LNCaP clone FGC (cell line): ENCODE measurements at regions not wholly inside any gene's neighbourhood (a gene's known extent, or its start where the extent isn't known, plus 50 kb on each side); places are given as distances from the start of the nearest gene placed in this dataset.

Experiments used
- DNase-seq: peaks from one replicate; pipeline ENCODE4 v3.0.0-alpha.2; 2011; ENCODE audit warnings: low read depth
- H3K4me3 ChIP-seq: 2 replicates; pipeline ENCODE4 v1.5.1; 2011; ENCODE audit warnings: mild to moderate bottlenecking, low read depth, low read length, control low read depth
- TF ChIP-seq, protein P1 (sequence below): IDR thresholded peaks from 2 replicates; pipeline ENCODE4 v1.5.1; 2012; ENCODE audit warnings: mild to moderate bottlenecking; ENCODE audit not compliant: control insufficient read depth, insufficient read depth; ENCODE audit errors: extremely low read depth

DNA sequence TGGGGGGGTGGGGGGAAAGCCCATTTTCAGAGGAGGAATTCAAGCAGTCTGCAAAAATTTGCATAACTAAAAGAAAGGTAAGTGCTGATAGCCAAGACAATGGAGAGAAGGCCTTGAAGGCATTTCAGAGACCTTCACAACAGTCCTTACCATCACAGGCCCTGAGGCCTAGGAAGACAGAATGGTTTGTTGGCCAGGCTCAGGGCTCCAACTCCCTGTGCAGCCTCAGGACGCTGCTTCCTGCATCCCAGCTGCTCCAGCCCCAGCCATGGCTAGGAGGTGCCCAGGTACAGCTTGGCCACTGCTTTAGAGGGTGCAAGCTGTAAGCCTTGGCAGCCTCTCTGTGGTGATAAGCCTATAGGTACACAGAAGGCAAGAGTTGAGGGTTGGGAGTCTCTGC is 571.6 kb downstream of the MATN1 start:
- DNase-seq = no peak
- H3K4me3 ChIP-seq = no peak overlapping the region
- TF ChIP-seq, protein P1, sequence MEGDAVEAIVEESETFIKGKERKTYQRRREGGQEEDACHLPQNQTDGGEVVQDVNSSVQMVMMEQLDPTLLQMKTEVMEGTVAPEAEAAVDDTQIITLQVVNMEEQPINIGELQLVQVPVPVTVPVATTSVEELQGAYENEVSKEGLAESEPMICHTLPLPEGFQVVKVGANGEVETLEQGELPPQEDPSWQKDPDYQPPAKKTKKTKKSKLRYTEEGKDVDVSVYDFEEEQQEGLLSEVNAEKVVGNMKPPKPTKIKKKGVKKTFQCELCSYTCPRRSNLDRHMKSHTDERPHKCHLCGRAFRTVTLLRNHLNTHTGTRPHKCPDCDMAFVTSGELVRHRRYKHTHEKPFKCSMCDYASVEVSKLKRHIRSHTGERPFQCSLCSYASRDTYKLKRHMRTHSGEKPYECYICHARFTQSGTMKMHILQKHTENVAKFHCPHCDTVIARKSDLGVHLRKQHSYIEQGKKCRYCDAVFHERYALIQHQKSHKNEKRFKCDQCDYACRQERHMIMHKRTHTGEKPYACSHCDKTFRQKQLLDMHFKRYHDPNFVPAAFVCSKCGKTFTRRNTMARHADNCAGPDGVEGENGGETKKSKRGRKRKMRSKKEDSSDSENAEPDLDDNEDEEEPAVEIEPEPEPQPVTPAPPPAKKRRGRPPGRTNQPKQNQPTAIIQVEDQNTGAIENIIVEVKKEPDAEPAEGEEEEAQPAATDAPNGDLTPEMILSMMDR = no peak

DNA sequence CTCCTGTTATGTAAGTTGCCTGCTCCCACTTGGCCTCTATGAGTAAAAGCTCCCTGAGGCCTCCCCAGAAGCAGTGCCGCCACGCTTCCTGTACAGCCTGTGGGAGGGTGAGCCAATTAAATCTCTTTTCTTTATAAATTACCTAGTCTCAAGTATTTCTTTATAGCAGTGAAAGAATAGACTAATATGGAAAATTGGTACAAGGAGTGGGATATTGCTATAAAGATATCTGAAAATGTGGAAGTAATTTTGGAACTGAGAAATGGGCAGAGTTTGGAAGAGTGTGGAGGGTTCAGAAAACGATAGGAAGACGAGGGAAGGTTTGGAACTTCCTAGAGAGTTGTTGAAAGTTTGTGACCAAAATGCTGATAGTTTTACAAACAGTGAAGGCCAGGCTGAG is 572.3 kb downstream of the MATN1 start:
- TF ChIP-seq, protein P1 = no peak
- no peak overlapping the region for H3K4me3 ChIP-seq
- DNase-seq = no peak

DNA sequence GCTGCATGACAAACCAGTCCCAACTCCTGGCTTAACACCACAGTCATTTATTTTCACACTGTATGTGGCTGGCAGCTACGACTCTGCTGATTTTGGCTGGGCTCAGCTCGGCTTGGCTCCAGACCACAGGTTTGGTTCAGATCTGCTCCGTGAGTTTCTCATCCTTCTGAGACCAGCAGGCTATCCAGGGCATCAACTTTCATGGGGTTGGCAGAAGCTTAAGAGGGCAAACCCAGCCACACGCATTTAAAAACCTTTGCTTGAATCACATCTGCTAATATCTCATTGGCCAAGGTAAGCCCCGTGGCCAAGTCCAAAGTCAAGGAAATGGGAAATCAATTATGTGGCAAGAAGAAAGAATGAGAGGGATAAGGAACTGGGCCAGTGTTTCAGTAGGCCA is 574.2 kb downstream of the MATN1 start:
- H3K4me3 ChIP-seq = no peak overlapping the region
- no peak for DNase-seq
- TF ChIP-seq, protein P1 = no peak

DNA sequence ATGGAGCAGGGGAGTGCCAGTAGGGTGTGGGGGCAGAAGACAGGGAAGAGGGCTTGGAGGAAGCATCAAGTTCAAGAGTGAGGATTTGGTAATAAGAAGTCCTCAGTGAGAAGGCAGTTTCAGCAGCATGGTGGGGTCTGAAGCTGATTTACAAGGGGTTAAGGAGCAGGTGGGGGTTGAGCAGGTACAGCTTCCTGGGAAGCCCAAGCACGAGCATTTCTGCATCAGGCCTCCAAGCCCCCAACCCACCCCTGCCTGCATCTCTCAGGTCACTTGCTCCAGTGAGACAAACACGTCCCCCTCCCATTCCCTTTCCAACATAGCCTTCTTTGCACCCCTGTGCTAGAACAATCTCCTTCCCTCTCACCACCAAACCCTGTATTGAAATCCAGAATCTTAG is 574.7 kb downstream of the MATN1 start:
- H3K4me3 ChIP-seq = no peak overlapping the region
- DNase-seq = no peak
- TF ChIP-seq, protein P1 = no peak

DNA sequence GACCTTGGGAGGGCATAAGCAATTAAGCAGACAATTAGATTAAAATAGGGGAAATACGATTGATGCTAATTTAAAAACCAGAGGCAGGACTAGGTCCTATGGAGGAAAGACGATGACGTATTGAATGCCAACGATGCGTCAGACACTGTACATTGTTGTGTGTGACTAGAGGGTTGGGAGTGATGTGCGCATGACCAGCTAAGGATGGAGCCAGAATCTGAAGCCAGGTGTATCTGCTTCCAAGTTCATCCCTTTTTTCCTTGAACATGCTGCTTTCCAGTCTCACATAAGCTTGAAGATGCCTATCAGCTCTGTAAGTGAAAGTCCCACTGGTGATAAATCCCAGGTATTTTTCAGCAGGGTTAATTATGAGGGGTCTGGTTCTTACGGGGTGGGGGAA is 576.2 kb downstream of the MATN1 start:
- TF ChIP-seq, protein P1 = no peak
- no peak for DNase-seq
- H3K4me3 ChIP-seq = no peak overlapping the region

DNA sequence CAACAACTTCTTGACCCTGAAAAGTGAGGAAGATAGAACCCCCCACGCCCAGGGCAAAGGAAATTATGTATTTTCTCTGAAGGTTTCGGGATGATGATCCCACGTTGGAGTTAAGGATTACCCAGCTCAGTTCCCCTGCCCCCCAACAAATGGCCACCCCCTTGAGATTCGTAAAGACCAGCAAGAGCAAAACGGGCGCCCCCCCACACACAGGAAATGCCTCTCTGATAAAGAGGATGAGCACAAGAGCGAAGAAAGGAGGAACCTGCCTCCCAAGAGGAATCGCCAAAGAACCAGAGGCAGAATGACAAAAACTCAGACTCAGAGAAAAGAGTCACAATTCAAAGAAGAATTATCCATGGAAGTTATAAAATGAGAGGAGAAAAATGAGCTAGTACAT is 576.9 kb downstream of the MATN1 start:
- TF ChIP-seq, protein P1 = no peak
- no peak overlapping the region for H3K4me3 ChIP-seq
- no peak for DNase-seq

DNA sequence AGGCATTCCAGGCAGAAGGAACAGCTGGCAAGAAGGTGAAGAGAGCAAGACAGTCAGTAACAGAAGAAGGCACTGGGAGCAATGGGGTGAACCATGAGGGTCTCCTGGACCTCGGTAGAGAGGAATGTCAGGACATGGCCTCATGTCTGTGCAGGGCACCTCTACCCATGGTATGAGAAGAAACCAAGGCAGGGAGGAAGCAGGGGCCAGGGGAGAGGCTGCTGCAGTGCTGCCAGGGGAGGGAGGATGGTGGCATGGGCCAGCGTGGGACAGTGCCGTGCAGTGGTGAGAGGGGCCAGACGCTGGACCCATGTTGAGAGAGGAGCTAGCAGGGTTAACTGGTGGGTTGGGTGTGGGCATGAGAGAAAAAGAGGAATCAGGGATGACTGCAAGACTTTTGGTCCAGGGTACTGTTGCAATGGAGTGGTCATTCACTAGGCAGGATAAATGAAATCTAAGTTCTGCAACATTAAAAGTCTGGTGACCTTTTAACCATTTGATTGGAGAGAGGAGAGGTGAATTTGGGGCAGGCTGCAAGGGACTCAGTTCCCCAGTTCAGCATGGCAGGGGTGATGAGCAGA is 577.6 kb downstream of the MATN1 start:
- TF ChIP-seq, protein P1 = no peak
- no peak overlapping the region for H3K4me3 ChIP-seq
- no peak for DNase-seq
